ENCODE measurements at regions not wholly inside any gene's neighbourhood (a gene's known extent, or its start where the extent isn't known, plus 50 kb on each side); places are given as distances from the start of the nearest gene placed in this dataset.
A peak's percentile ranks its signal among the peaks of the same experiment; 100 is the strongest.

- TF ChIP-seq CTCF (IDR thresholded peaks at IDR 0.05; ENCODE audit: low read depth, low read length) = no peak
- DNase-seq (ENCODE audit: extremely low read depth, low read depth) = peak; percentile 71
These were observed 116.5 kb downstream of the RFLNA start for GRCh38 chr12:124411281-124411878.

- DNase-seq (ENCODE audit: extremely low read depth, low read depth) = no peak
- no peak for TF ChIP-seq CTCF (IDR thresholded peaks at IDR 0.05; ENCODE audit: low read depth, low read length)
These were observed 115.7 kb downstream of the RFLNA start for GRCh38 chr12:124410354-124411175.

- DNase-seq (ENCODE audit: extremely low read depth, low read depth) = no peak
These were observed 114.1 kb downstream of the RFLNA start for GRCh38 chr12:124408822-124409517.

GRCh38 chr12:124407074-124407473 is 112.2 kb downstream of the RFLNA start:
- no peak for TF ChIP-seq CTCF (IDR thresholded peaks at IDR 0.05; ENCODE audit: low read depth, low read length)
- no peak for DNase-seq (ENCODE audit: extremely low read depth, low read depth)

More at GRCh38 chr12:124408822-124409517, 114.1 kb downstream of the RFLNA start:
- TF ChIP-seq CTCF (IDR thresholded peaks at IDR 0.05; ENCODE audit: low read depth, low read length) = no peak

- no peak for DNase-seq (ENCODE audit: extremely low read depth, low read depth)
- no peak for TF ChIP-seq CTCF (IDR thresholded peaks at IDR 0.05; ENCODE audit: low read depth, low read length)
These were observed 111.2 kb downstream of the RFLNA start for GRCh38 chr12:124406043-124406442.

- TF ChIP-seq CTCF (IDR thresholded peaks at IDR 0.05; ENCODE audit: low read depth, low read length) = no peak
- DNase-seq (ENCODE audit: extremely low read depth, low read depth) = no peak
These were observed 110.7 kb downstream of the RFLNA start for GRCh38 chr12:124405592-124405991.

GRCh38 chr12:124405151-124405550 is 110.3 kb downstream of the RFLNA start:
- no peak for DNase-seq (ENCODE audit: extremely low read depth, low read depth)
- no peak for TF ChIP-seq CTCF (IDR thresholded peaks at IDR 0.05; ENCODE audit: low read depth, low read length)
